Lower lobe of right lung (tissue), 2 donors: ENCODE measurements at regions not wholly inside any gene's neighbourhood (a gene's known extent, or its start where the extent isn't known, plus 50 kb on each side); places are given as distances from the start of the nearest gene placed in this dataset.

Experiments
- ATAC-seq, 2 donors: fragments of 200-7000 bp; cut with Tn5 transposase; one replicate each; pipeline ENCODE4 v1.9.1; 2020 to 2022; ENCODE audit warnings: mild to moderate bottlenecking in 2 of 2, moderate library complexity in 2 of 2
- DNase-seq: peaks from one replicate; pipeline ENCODE4 v3.0.0-alpha.2; 2020
- H3K27ac ChIP-seq: fragments of 200-600 bp; one replicate; pipeline ENCODE4 v1.8.0; 2022
- H3K27me3 ChIP-seq: fragments of 200-600 bp; one replicate; pipeline ENCODE4 v1.8.0; 2022; ENCODE audit warnings: low read depth
- H3K36me3 ChIP-seq: fragments of 200-600 bp; one replicate; pipeline ENCODE4 v1.8.0; 2022; ENCODE audit warnings: mild to moderate bottlenecking
- H3K4me1 ChIP-seq: fragments of 200-600 bp; one replicate; pipeline ENCODE4 v1.8.0; 2022
- H3K4me3 ChIP-seq: fragments of 200-600 bp; one replicate; pipeline ENCODE4 v1.8.0; 2022; ENCODE audit warnings: mild to moderate bottlenecking
- H3K9me3 ChIP-seq: fragments of 200-600 bp; one replicate; pipeline ENCODE4 v1.8.0; 2022
- intact Hi-C: fragments of 100-400 bp; cut with DNase I; formaldehyde crosslinking; loops from one replicate; pipeline ENCODE4 v1.11.0; 2022
- TF ChIP-seq, protein P1 (sequence below): fragments of 200-600 bp; IDR thresholded peaks from one replicate; pipeline ENCODE4 v1.8.0; 2022; ENCODE audit warnings: antibody characterized with exemption, mild to moderate bottlenecking
- donor health status: DM: no; HTN: yes; CAD: no; lungs with severe emphysema.

DNA sequence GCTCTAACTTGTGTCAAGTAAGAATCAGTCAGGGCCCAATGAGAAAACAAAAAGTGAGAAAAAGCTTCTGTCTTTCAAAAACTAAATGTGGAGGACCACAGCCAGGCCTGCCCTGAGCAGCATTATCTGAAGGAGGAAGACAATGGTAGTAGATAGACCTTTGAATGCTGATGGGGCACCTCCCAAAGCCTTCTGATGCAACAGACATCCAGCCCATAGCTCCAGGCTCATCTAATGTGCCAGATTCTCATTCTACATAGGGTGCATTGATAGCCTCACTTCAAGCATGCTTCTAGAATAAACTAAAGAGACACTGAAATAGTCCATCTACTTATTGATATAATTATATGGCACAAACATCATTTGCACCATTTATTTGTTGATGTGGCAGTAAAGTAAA lies 351.6 kb downstream of the HHIPL2 start:
- no peaks in the 10 kb centered on the region for H3K4me1 ChIP-seq
- TF ChIP-seq, protein P1, sequence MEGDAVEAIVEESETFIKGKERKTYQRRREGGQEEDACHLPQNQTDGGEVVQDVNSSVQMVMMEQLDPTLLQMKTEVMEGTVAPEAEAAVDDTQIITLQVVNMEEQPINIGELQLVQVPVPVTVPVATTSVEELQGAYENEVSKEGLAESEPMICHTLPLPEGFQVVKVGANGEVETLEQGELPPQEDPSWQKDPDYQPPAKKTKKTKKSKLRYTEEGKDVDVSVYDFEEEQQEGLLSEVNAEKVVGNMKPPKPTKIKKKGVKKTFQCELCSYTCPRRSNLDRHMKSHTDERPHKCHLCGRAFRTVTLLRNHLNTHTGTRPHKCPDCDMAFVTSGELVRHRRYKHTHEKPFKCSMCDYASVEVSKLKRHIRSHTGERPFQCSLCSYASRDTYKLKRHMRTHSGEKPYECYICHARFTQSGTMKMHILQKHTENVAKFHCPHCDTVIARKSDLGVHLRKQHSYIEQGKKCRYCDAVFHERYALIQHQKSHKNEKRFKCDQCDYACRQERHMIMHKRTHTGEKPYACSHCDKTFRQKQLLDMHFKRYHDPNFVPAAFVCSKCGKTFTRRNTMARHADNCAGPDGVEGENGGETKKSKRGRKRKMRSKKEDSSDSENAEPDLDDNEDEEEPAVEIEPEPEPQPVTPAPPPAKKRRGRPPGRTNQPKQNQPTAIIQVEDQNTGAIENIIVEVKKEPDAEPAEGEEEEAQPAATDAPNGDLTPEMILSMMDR: no peak
- H3K4me3 ChIP-seq: no peak overlapping the region
- intact Hi-C loops: no loop called here
- no peaks in the 10 kb centered on the region for H3K9me3 ChIP-seq
- no peaks in the 10 kb centered on the region for H3K36me3 ChIP-seq
- H3K27me3 ChIP-seq: no peaks in the 10 kb centered on the region
- no peak for ATAC-seq
- DNase-seq: no peak
- H3K27ac ChIP-seq: no peak overlapping the region

DNA sequence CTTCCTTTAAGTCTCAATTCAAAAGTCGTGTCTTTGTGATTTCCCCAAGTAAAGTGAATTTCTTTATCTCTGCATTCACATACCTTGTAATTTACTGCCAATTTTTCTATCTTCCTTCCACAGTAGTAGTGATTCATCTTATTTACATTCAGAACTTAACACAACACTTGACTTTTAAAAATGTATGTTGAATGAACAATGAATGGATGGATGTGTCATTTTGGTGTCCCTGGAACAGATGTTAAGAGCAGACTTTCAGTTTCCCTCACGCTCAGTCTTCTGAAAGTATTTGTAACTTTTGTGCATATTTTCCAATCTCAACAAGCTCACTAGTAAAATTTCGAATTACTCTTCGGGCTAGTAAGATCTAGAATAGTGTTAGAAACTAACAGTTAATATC lies 352.0 kb downstream of the HHIPL2 start:
- no peaks in the 10 kb centered on the region for H3K27me3 ChIP-seq
- DNase-seq (no peak), ATAC-seq (no peak)
- no peak overlapping the region for H3K4me3 ChIP-seq
- TF ChIP-seq, protein P1: no peak
- H3K4me1 ChIP-seq: no peaks in the 10 kb centered on the region
- intact Hi-C loops: no loop called here
- H3K36me3 ChIP-seq: no peaks in the 10 kb centered on the region
- no peak overlapping the region for H3K27ac ChIP-seq
- no peaks in the 10 kb centered on the region for H3K9me3 ChIP-seq

DNA sequence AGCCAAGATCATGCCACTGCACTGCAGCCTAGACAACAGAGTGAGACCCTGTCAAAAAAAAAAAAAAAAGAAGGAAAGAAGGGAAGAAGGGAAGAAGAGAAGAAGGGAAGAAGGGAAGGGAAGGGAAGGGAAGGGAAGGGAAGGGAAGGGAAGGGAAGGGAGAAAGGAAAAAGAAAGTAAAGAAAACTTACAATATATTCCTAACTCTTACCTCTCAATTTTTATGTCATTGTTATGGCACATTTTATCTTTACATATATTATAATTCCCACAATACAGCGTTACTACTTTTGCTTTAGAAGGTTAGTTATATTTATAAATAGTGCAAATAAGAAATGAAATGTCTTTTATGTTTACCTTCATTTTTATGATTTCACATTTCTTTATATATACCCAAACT lies 358.7 kb downstream of the HHIPL2 start:
- intact Hi-C loops: no loop called here
- TF ChIP-seq, protein P1: no peak
- DNase-seq: no peak
- H3K4me1 ChIP-seq: no peaks in the 10 kb centered on the region
- no peak overlapping the region for H3K27ac ChIP-seq
- ATAC-seq: no peak
- H3K9me3 ChIP-seq: no peaks in the 10 kb centered on the region
- H3K36me3 ChIP-seq: no peaks in the 10 kb centered on the region
- no peaks in the 10 kb centered on the region for H3K27me3 ChIP-seq
- no peak overlapping the region for H3K4me3 ChIP-seq

DNA sequence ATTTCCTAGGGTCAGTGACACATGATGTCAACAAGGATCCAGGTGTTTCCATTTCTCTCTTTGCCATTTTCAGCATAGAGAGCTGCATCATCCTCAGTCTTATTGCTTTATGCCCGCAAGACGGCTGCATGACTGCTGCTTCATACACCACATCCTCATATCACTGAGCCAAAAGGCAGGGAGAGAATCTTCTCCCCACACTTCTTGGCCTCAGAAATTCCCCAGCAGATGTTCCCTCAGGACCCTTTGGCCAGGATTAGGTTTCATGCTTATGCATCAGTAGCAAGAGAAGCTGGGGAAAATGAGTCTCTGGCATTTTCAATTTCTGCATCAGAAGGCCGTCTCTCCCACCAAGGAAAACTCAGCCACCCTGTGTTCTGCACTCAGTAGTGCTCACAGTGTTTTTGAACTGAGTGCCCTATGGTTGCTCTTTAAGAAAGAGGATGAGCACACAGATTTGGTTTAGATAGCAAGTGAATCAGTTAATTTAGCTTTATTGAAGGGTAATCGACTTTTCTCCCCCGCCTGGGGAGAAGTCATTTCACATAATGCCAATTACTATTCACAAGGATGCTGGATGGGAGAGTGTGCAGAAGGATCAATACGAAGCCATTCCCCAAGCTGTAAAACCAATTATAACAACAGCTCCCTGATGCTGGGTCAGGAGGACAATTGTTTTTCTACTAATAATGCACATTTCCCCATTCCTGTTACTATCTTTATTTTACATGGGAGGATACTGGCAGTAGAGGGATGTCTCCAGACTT lies 360.2 kb downstream of the HHIPL2 start:
- H3K27ac ChIP-seq: no peak overlapping the region
- no peaks in the 10 kb centered on the region for H3K27me3 ChIP-seq
- no peak for DNase-seq
- TF ChIP-seq, protein P1: no peak
- H3K4me3 ChIP-seq: no peak overlapping the region
- ATAC-seq: no peak
- no peaks in the 10 kb centered on the region for H3K4me1 ChIP-seq
- H3K36me3 ChIP-seq: no peaks in the 10 kb centered on the region
- no peaks in the 10 kb centered on the region for H3K9me3 ChIP-seq
- intact Hi-C loops: no loop called here

- TF ChIP-seq, protein P1: no peak
- no peaks in the 10 kb centered on the region for H3K27me3 ChIP-seq
- H3K27ac ChIP-seq: no peak overlapping the region
- ATAC-seq: no peak
- no peak overlapping the region for H3K4me3 ChIP-seq
- H3K4me1 ChIP-seq: no peaks in the 10 kb centered on the region
- H3K36me3 ChIP-seq: no peaks in the 10 kb centered on the region
- no peak for DNase-seq
- intact Hi-C loops: no loop called here
- no peaks in the 10 kb centered on the region for H3K9me3 ChIP-seq
These were observed 365.3 kb downstream of the HHIPL2 start for GRCh38 chr1:222182641-222183040.
